ENCODE measurements at regions not wholly inside any gene's neighbourhood (a gene's known extent, or its start where the extent isn't known, plus 50 kb on each side); places are given as distances from the start of the nearest gene placed in this dataset.

DNA sequence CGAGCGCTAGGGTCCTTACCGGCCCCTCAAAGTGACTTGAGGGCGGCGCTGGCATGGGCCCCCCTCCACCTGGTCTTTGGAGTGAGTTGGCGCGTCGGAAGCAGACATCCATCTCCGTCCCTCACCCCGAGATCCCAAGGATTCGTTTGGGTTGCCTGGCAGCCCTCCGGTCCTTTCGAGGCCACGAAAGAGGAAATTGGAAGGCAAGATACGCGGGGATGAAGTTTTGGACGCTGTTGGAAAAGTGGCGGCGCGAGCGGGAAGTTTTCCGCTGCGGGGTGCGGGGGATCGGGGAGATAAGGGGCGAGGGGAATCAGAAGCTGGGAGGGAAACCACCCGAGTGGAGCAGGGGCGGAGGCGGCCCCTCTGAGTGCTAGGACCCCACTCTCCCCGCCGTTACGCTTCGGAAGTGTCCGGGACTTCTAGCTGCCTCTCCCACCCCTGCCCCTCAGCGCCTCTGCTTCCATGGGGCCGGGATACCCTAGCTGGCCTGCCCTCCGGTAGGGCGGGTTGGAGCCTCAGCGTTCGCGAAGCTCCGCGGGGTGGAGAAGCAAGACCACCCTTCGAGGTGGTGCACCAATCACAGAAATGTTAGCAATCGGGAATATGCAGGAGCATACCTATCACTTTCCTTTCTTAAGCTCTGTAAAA is 57.8 kb downstream of the FRMPD3 start:
- WGBS = 29% methylated on average over 43 of the region's 45 CpGs
- H3K4me3 ChIP-seq = peak overlapping the region in 2 of 4 donors; percentile 17 to 28
- no peak for TF ChIP-seq CTCF (IDR thresholded peaks at IDR 0.05)
- TF ChIP-seq EP300 (IDR thresholded peaks at IDR 0.05) = no peak
- TF ChIP-seq POLR2AphosphoS5 (IDR thresholded peaks at IDR 0.05) = no peak
- no peak for TF ChIP-seq POLR2A (IDR thresholded peaks at IDR 0.05; ENCODE audit: low read depth)
- peaks cover 0 to 26% (median 8%) of the 10 kb centered on the region in 4 donors for H3K27me3 ChIP-seq
- H3K36me3 ChIP-seq = no peaks in the 10 kb centered on the region
- H3K27ac ChIP-seq (replicated peaks in 1 of 4) = no peak overlapping the region
- intact Hi-C loops (cut with DNase I) = no loop called here
- H3K4me1 ChIP-seq = peaks cover 0 to 13% (median 12%) of the 10 kb centered on the region in 4 donors
- DNase-seq (ENCODE audit: extremely low spot score) = no peak
- no peaks in the 10 kb centered on the region for H3K9me3 ChIP-seq

- 58% methylated on average over 3 of the region's 3 CpGs for WGBS
- no peaks in the 10 kb centered on the region for H3K36me3 ChIP-seq
- peaks cover 0 to 13% (median 12%) of the 10 kb centered on the region in 4 donors for H3K4me1 ChIP-seq
- no peak for DNase-seq (ENCODE audit: extremely low spot score)
- peaks cover 0 to 26% (median 7%) of the 10 kb centered on the region in 4 donors for H3K27me3 ChIP-seq
- no peaks in the 10 kb centered on the region for H3K9me3 ChIP-seq
- H3K27ac ChIP-seq (replicated peaks in 1 of 4) = no peak overlapping the region
- no peak for TF ChIP-seq EP300 (IDR thresholded peaks at IDR 0.05)
- no peak overlapping the region for H3K4me3 ChIP-seq
- intact Hi-C loops (cut with DNase I) = no loop called here
These were observed 58.3 kb downstream of the FRMPD3 start for GRCh38 chrX:107507744-107508117.

- Histone ChIP-seq H3K9me3 (no peaks in the 10 kb centered on the region), H3K4me3 (no peak overlapping the region), H3K4me1 (peaks cover 0 to 13% (median 12%) of the 10 kb centered on the region in 4 donors), H3K27ac (replicated peaks in 1 of 4) (no peak overlapping the region), H3K27me3 (peaks cover 0 to 26% (median 4%) of the 10 kb centered on the region in 4 donors), H3K36me3 (no peaks in the 10 kb centered on the region)
- intact Hi-C loops (cut with DNase I) = no loop called here
- WGBS = 84% methylated on average over 3 of the region's 3 CpGs
- DNase-seq (ENCODE audit: extremely low spot score) = no peak
- TF ChIP-seq POLR2AphosphoS5 (IDR thresholded peaks at IDR 0.05) (no peak), EP300 (IDR thresholded peaks at IDR 0.05) (no peak), CTCF (IDR thresholded peaks at IDR 0.05) (no peak), POLR2A (IDR thresholded peaks at IDR 0.05; ENCODE audit: low read depth) (no peak)
These were observed 59.5 kb downstream of the FRMPD3 start for GRCh38 chrX:107508925-107509324.

DNA sequence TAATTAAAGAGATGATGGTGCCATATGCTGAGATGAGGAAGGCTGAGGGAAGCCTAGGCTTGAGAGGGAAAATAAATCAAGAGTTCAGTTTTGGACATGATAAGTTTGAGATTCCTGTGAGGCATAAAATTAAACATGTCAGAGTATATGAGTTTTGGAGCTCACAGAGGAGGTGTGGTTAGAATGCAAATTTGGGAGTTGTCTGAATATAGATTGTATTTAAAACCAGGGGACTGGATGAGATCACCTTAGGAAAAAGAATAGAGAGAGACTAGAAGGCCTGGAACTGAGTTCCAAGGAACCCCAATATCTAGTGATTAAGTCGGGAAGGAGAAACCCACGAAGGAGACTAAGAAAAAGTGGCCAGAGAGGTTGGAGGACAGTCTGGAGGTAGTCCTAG is 65.5 kb downstream of the FRMPD3 start:
- no peaks in the 10 kb centered on the region for H3K36me3 ChIP-seq
- WGBS = 66% methylated on average over 2 of the region's 2 CpGs
- DNase-seq (ENCODE audit: extremely low spot score) = no peak
- no peak overlapping the region for H3K27ac ChIP-seq (replicated peaks in 1 of 4)
- H3K27me3 ChIP-seq = peaks cover 0 to 4% (median 0%) of the 10 kb centered on the region in 4 donors
- no peaks in the 10 kb centered on the region for H3K9me3 ChIP-seq
- no peak overlapping the region for H3K4me3 ChIP-seq
- intact Hi-C loops (cut with DNase I) = loop anchor here (5.0 kb wide), 1 partner anchor 122 kb away; no protein-coding TSS in a partner anchor
- H3K4me1 ChIP-seq = no peaks in the 10 kb centered on the region
- TF ChIP-seq POLR2A (IDR thresholded peaks at IDR 0.05; ENCODE audit: low read depth) = no peak
- TF ChIP-seq EP300 (IDR thresholded peaks at IDR 0.05) = no peak
- TF ChIP-seq CTCF (IDR thresholded peaks at IDR 0.05) = no peak
- TF ChIP-seq POLR2AphosphoS5 (IDR thresholded peaks at IDR 0.05) = no peak

- Histone ChIP-seq H3K9me3 (no peaks in the 10 kb centered on the region), H3K4me3 (no peak overlapping the region), H3K27ac (replicated peaks in 1 of 4) (no peak overlapping the region), H3K36me3 (no peaks in the 10 kb centered on the region), H3K4me1 (no peaks in the 10 kb centered on the region), H3K27me3 (peaks cover 0 to 10% (median 0%) of the 10 kb centered on the region in 4 donors)
- no peak for DNase-seq (ENCODE audit: extremely low spot score)
- intact Hi-C loops (cut with DNase I) = no loop called here
- no peak for TF ChIP-seq POLR2A (IDR thresholded peaks at IDR 0.05; ENCODE audit: low read depth)
- TF ChIP-seq CTCF (IDR thresholded peaks at IDR 0.05) = no peak
- 75% methylated on average over 14 of the region's 14 CpGs for WGBS
These were observed 72.6 kb downstream of the FRMPD3 start for GRCh38 chrX:107521877-107522586.

Measured in esophagus muscularis mucosa (tissue), 4 donors.